Adrenal gland (tissue), 5 donors: ENCODE measurements at regions not wholly inside any gene's neighbourhood (a gene's known extent, or its start where the extent isn't known, plus 50 kb on each side); places are given as distances from the start of the nearest gene placed in this dataset.

Source experiments
- CTCF ChIP-seq, 6 experiments: fragments of 450-650 bp in 4 of 6; fragments of 200-600 bp in 2 of 6; sonication (generic) in 1 of 6; IDR thresholded peaks; 1 replicate in 5 of 6; 2 replicates in 1 of 6; pipeline versions ENCODE4 v1.5.1 to v1.8.0; 2016 to 2021; ENCODE audit warnings: antibody characterized with exemption in 6 of 6, mild to moderate bottlenecking in 2 of 6, moderate library complexity in 1 of 6
- POLR2A ChIP-seq, 2 donors: fragments of 450-650 bp; IDR thresholded peaks; one replicate each; pipeline ENCODE4 v1.6.1; 2017; ENCODE audit warnings: antibody characterized with exemption in 2 of 2, mild to moderate bottlenecking in 2 of 2, moderate library complexity in 1 of 2
- donor health status: DM: no; HTN: no; CAD: no.

- no peak for TF ChIP-seq CTCF (IDR thresholded peaks at IDR 0.05)
- TF ChIP-seq POLR2A (IDR thresholded peaks at IDR 0.05): no peak
Measured at GRCh38 chr5:67855523-67855922, 360.0 kb upstream of the PIK3R1 start.
